ENCODE measurements at regions not wholly inside any gene's neighbourhood (a gene's known extent, or its start where the extent isn't known, plus 50 kb on each side); places are given as distances from the start of the nearest gene placed in this dataset.
A peak's percentile ranks its signal among the peaks of the same experiment; 100 is the strongest.
"Not testable (repeated sequence)": the region's sequence is repeated elsewhere in the genome, so short reads cannot be mapped to it uniquely, and the experiment has no call there.

GRCh38 chr22:22697377-22698117 lies 53.1 kb downstream of the GGTLC2 start:
- no peak for DNase-seq (ENCODE audit: low read depth)

- no peak for DNase-seq (ENCODE audit: low read depth)
These were observed 53.9 kb downstream of the GGTLC2 start for GRCh38 chr22:22698263-22698750.

GRCh38 chr22:22700631-22701030 lies 56.2 kb downstream of the GGTLC2 start:
- DNase-seq (ENCODE audit: low read depth): no peak

- DNase-seq (ENCODE audit: low read depth): not testable (repeated sequence)
These were observed 57.1 kb downstream of the GGTLC2 start for GRCh38 chr22:22701557-22701956.

GRCh38 chr22:22702237-22703202 lies 58.1 kb downstream of the GGTLC2 start:
- no peak for DNase-seq (ENCODE audit: low read depth)

- DNase-seq (ENCODE audit: low read depth): no peak
These were observed 58.8 kb downstream of the GGTLC2 start for GRCh38 chr22:22703203-22703570.

GRCh38 chr22:22703715-22704114 lies 59.3 kb downstream of the GGTLC2 start:
- peak; percentile 66 for DNase-seq (ENCODE audit: low read depth)

- DNase-seq (ENCODE audit: low read depth): no peak
These were observed 59.9 kb downstream of the GGTLC2 start for GRCh38 chr22:22704156-22704946.

- DNase-seq (ENCODE audit: low read depth): no peak
These were observed 61.1 kb downstream of the GGTLC2 start for GRCh38 chr22:22705328-22706100.

GRCh38 chr22:22706253-22706915 lies 62.0 kb downstream of the GGTLC2 start:
- DNase-seq (ENCODE audit: low read depth): no peak

GRCh38 chr22:22709719-22710445 lies 65.5 kb downstream of the GGTLC2 start:
- DNase-seq (ENCODE audit: low read depth): no peak

GRCh38 chr22:22710719-22711531 lies 66.5 kb downstream of the GGTLC2 start:
- no peak for DNase-seq (ENCODE audit: low read depth)

GRCh38 chr22:22711532-22711913 lies 67.1 kb downstream of the GGTLC2 start:
- DNase-seq (ENCODE audit: low read depth): no peak

GRCh38 chr22:22712092-22712658 lies 67.8 kb downstream of the GGTLC2 start:
- no peak for DNase-seq (ENCODE audit: low read depth)

GRCh38 chr22:22712666-22713365 lies 68.4 kb downstream of the GGTLC2 start:
- no peak for DNase-seq (ENCODE audit: low read depth)

GRCh38 chr22:22713416-22713815 lies 69.0 kb downstream of the GGTLC2 start:
- DNase-seq (ENCODE audit: low read depth): no peak

- no peak for DNase-seq (ENCODE audit: low read depth)
These were observed 70.4 kb downstream of the GGTLC2 start for GRCh38 chr22:22714600-22715335.

Data from non-pigmented ciliary epithelial cell (primary cell).